GM12878 (cell line): ENCODE measurements at regions not wholly inside any gene's neighbourhood (a gene's known extent, or its start where the extent isn't known, plus 50 kb on each side); places are given as distances from the start of the nearest gene placed in this dataset.

Source experiments
- ATAC-seq: fragments of 200-7000 bp; cut with Tn5 transposase; 3 replicates; pipeline ENCODE4 v1.9.1; 2020; ENCODE audit warnings: mild to moderate bottlenecking, moderate library complexity
- BruUV-seq: library from RNA; stranded (reverse); fragments of 400-500 nt; replicated peaks from 2 replicates; lab custom pipeline; 2021; lab: Mats Ljungman, UMichigan
- CTCF ChIA-PET: fragments of 300-600 bp; sonication (Branson Sonifier 250); formaldehyde crosslinking; extraction: SDS; loops from one replicate; lab custom pipeline; 2021; ENCODE audit warnings: inconsistent platforms; lab: Yijun Ruan, JAX
- POLR2A ChIA-PET: fragments of 350-600 bp; formaldehyde crosslinking; extraction: SDS; loops from one replicate; lab custom pipeline; 2021; ENCODE audit warnings: inconsistent platforms; lab: Charles Lee
- RAD21 ChIA-PET: fragments of 300-600 bp; sonication (Branson Sonifier 250); formaldehyde crosslinking; loops from one replicate; lab custom pipeline; 2023; ENCODE audit warnings: antibody characterized with exemption; ENCODE audit not compliant: unreplicated experiment; lab: Charles Lee
- SMC1A ChIA-PET: fragments of 300-600 bp; sonication (Branson Sonifier 250); formaldehyde crosslinking; loops from one replicate; lab custom pipeline; 2023; ENCODE audit not compliant: unreplicated experiment, uncharacterized antibody; lab: Charles Lee
- DNase-seq: peaks from one replicate; pipeline ENCODE4 v3.0.0-alpha.2; 2011; ENCODE audit warnings: low read depth, low spot score
- FAIRE-seq: peaks from 3 replicates; lab custom pipeline; 2011; peaks lifted over from hg19 to GRCh38; lab: Jason Lieb, UNC
- H2AFZ ChIP-seq: 2 replicates; pipeline ENCODE4 v1.6.0; 2011; ENCODE audit warnings: low read depth, low read length, control low read depth; ENCODE audit not compliant: control insufficient read depth
- H3K27ac ChIP-seq: 2 replicates; pipeline ENCODE4 v1.5.1; 2011; ENCODE audit warnings: control low read depth; ENCODE audit not compliant: control insufficient read depth, insufficient read depth
- H3K27me3 ChIP-seq, 2 experiments: replicated peaks in 1 of 2; 2 replicates each; pipeline versions ENCODE4 v1.6.0 to v1.6.1; 2011; ENCODE audit warnings: low read length in 1 of 2; ENCODE audit not compliant: control insufficient read depth in 2 of 2, insufficient read depth in 2 of 2
- H3K36me3 ChIP-seq, 2 experiments: 2 replicates each; pipeline ENCODE4 v1.5.1; 2011; ENCODE audit warnings: low read length in 1 of 2; ENCODE audit not compliant: control insufficient read depth in 2 of 2, insufficient read depth in 2 of 2
- H3K4me1 ChIP-seq: 2 replicates; pipeline ENCODE4 v1.6.1; 2011; ENCODE audit warnings: mild to moderate bottlenecking, low read length, moderate library complexity, mixed read lengths; ENCODE audit not compliant: control insufficient read depth, insufficient read depth
- H3K4me2 ChIP-seq: 2 replicates; pipeline ENCODE4 v1.6.0; 2011; ENCODE audit warnings: control low read depth; ENCODE audit not compliant: control insufficient read depth, insufficient read depth
- H3K4me3 ChIP-seq: fragments of 200-600 bp; sonication (generic); 2 replicates; pipeline ENCODE4 v1.5.1; 2016
- H3K79me2 ChIP-seq: 2 replicates; pipeline ENCODE4 v1.6.0; 2011; ENCODE audit warnings: low read length; ENCODE audit not compliant: control insufficient read depth, insufficient read depth
- H3K9ac ChIP-seq: 2 replicates; pipeline ENCODE4 v1.8.0; 2011; ENCODE audit warnings: low read length, control low read depth, mixed read lengths; ENCODE audit not compliant: control insufficient read depth, insufficient read depth
- H3K9me3 ChIP-seq: replicated peaks from 3 replicates; pipeline ENCODE4 v1.5.1; 2011; ENCODE audit warnings: mild to moderate bottlenecking, low read length; ENCODE audit not compliant: control insufficient read depth, insufficient read depth
- H4K20me1 ChIP-seq: 2 replicates; pipeline ENCODE4 v1.6.0; 2011; ENCODE audit not compliant: control insufficient read depth, insufficient read depth
- CBX5 ChIP-seq: sonication (generic); IDR thresholded peaks from 2 replicates; pipeline ENCODE4 v1.6.1; 2016; ENCODE audit warnings: low read depth, moderate library complexity, mild to moderate bottlenecking, inconsistent platforms
- CEBPB ChIP-seq, 2 experiments: fragments of 150-350 bp in 1 of 2; IDR thresholded peaks; 2 replicates each; pipeline ENCODE4 v1.6.1; 2012 to 2014; ENCODE audit warnings: low read depth in 2 of 2, low read length in 2 of 2, borderline replicate concordance in 1 of 2, inconsistent platforms in 1 of 2
- CHD1 ChIP-seq: IDR thresholded peaks from 2 replicates; pipeline ENCODE4 v1.6.1; 2012; ENCODE audit warnings: low read depth, low read length, improper control_type of control experiment
- CHD2 ChIP-seq: IDR thresholded peaks from 2 replicates; pipeline ENCODE4 v1.6.1; 2011; ENCODE audit warnings: low read depth, low read length, improper control_type of control experiment, borderline replicate concordance
- CTCF ChIP-seq, 3 experiments: IDR thresholded peaks in 2 of 3; conservative IDR thresholded peaks in 1 of 3; 2 replicates each; pipeline ENCODE4 v1.5.1; 2011; ENCODE audit warnings: low read depth in 3 of 3, low read length in 3 of 3, mild to moderate bottlenecking in 3 of 3, control low read depth in 2 of 3, moderate library complexity in 2 of 3, inconsistent platforms in 1 of 3, mixed read lengths in 1 of 3; ENCODE audit not compliant: control insufficient read depth in 2 of 3, insufficient read depth in 1 of 3; ENCODE audit errors: extremely low read depth in 1 of 3
- E2F4 ChIP-seq: IDR thresholded peaks from 2 replicates; pipeline ENCODE4 v1.6.1; 2012; ENCODE audit warnings: low read depth, low read length, improper control_type of control experiment
- EED ChIP-seq: sonication (generic); IDR thresholded peaks from 2 replicates; pipeline ENCODE4 v1.6.1; 2016; ENCODE audit warnings: antibody characterized with exemption, low read depth
- FOS ChIP-seq: IDR thresholded peaks from 3 replicates; pipeline ENCODE4 v1.6.1; 2011; ENCODE audit warnings: borderline replicate concordance; ENCODE audit not compliant: insufficient read length; ENCODE audit errors: extremely low read depth
- FOXM1 ChIP-seq: IDR thresholded peaks from 2 replicates; pipeline ENCODE4 v1.6.1; 2012; ENCODE audit warnings: low read depth, mild to moderate bottlenecking, inconsistent platforms, low read length, moderate library complexity
- GATAD2B ChIP-seq: fragments of 450-650 bp; conservative IDR thresholded peaks from 2 replicates; pipeline ENCODE4 v1.6.1; 2017; ENCODE audit warnings: low read depth, mild to moderate bottlenecking, moderate library complexity
- HDAC2 ChIP-seq: fragments of 200-600 bp; sonication (generic); IDR thresholded peaks from 2 replicates; pipeline ENCODE4 v1.6.1; 2017
- IKZF1 ChIP-seq: fragments of 450-650 bp; conservative IDR thresholded peaks from 2 replicates; pipeline ENCODE4 v1.6.1; 2017; ENCODE audit warnings: antibody characterized with exemption, mild to moderate bottlenecking
- MXI1 ChIP-seq: fragments of 150-350 bp; IDR thresholded peaks from 2 replicates; pipeline ENCODE4 v1.6.1; 2011; ENCODE audit warnings: low read depth, mild to moderate bottlenecking, inconsistent platforms, low read length, improper control_type of control experiment
- MYC ChIP-seq: IDR thresholded peaks from 2 replicates; pipeline ENCODE4 v1.6.1; 2011; ENCODE audit warnings: mild to moderate bottlenecking, low read length, moderate library complexity, inconsistent platforms; ENCODE audit not compliant: insufficient read depth, insufficient replicate concordance, insufficient read length, severe bottlenecking
- RELA ChIP-seq: fragments of 450-650 bp; IDR thresholded peaks from 2 replicates; pipeline ENCODE4 v1.8.0; 2014; ENCODE audit warnings: borderline replicate concordance; ENCODE audit not compliant: partially characterized antibody
- SIN3A ChIP-seq: IDR thresholded peaks from 2 replicates; pipeline ENCODE4 v1.6.1; 2012; ENCODE audit warnings: low read depth, low read length, improper control_type of control experiment
- SMAD1 ChIP-seq: fragments of 450-650 bp; IDR thresholded peaks from 2 replicates; pipeline ENCODE4 v1.6.1; 2018; ENCODE audit warnings: mild to moderate bottlenecking, low read depth; ENCODE audit not compliant: partially characterized antibody
- SREBF1 ChIP-seq: IDR thresholded peaks from 2 replicates; pipeline ENCODE4 v1.6.1; 2012; ENCODE audit warnings: mild to moderate bottlenecking, low read length
- TAF1 ChIP-seq: IDR thresholded peaks from 2 replicates; pipeline ENCODE4 v1.6.1; 2011; ENCODE audit warnings: mild to moderate bottlenecking, low read depth, low read length, borderline replicate concordance
- ZNF274 ChIP-seq: IDR thresholded peaks from one replicate; pipeline ENCODE4 v1.8.0; 2011; ENCODE audit not compliant: insufficient read length, insufficient read depth
- WGBS: methylation state at CpG from one replicate; pipeline ENCODE4 v1.1.6; 2016; ENCODE audit warnings: low lambda C conversion rate; ENCODE audit not compliant: insufficient replicate concordance, insufficient coverage; ENCODE audit errors: missing lambda C conversion rate; 5-methylcytosine and 5-hydroxymethylcytosine counted together
- in situ Hi-C: fragments of 300-500 bp; cut with MboI; formaldehyde crosslinking; loops from 9 replicates; pipeline ENCODE4 v1.14.3; 2018; ENCODE audit warnings: mixed read lengths
- intact Hi-C: fragments of 100-400 bp; cut with micrococcal nuclease; formaldehyde crosslinking; loops from one replicate; pipeline ENCODE4 v1.14.2; 2022; ENCODE audit not compliant: unreplicated experiment

- H3K9ac ChIP-seq = no peak overlapping the region
- SMC1A ChIA-PET = no interaction called here
- POLR2A ChIA-PET = interaction anchor here (0.5 kb wide), 1 partner anchor 314 kb away, joined by 4 read pairs; no protein-coding TSS in a partner anchor
- no peak overlapping the region for H3K4me2 ChIP-seq
- H2AFZ ChIP-seq = no peak overlapping the region
- 9% methylated on average over 4 of the region's 4 CpGs for WGBS
- no peak overlapping the region for H3K27ac ChIP-seq
- no TSS peak for BruUV-seq
- no peak for ATAC-seq
- no peak overlapping the region for H3K4me3 ChIP-seq
- H4K20me1 ChIP-seq = peaks cover 3% of the 10 kb centered on the region; the same call in 1 of the 2 replicates
- H3K27me3 ChIP-seq = no peaks in the 10 kb centered on the region; a peak in 2 of 4 replicates
- TF ChIP-seq CTCF (IDR thresholded peaks at IDR 0.05 in 2 of 3, conservative IDR thresholded peaks at IDR 0.05 in 1 of 3; ENCODE audit: control insufficient read depth in 2 of 3, extremely low read depth in 1 of 3, insufficient read depth in 1 of 3, low read depth in 3 of 3, low read length in 3 of 3) (no peak), ZNF274 (no peak), SMAD1 (no peak), RELA (no peak), IKZF1 (no peak), HDAC2 (no peak), EED (no peak), TAF1 (no peak), CEBPB (IDR thresholded peaks at IDR 0.05; ENCODE audit: borderline replicate concordance in 1 of 2, low read depth in 2 of 2, low read length in 2 of 2) (no peak), GATAD2B (no peak), SREBF1 (no peak), E2F4 (no peak), SIN3A (no peak), CBX5 (no peak), FOS (no peak), FOXM1 (no peak), CHD1 (no peak), MYC (no peak), MXI1 (no peak), CHD2 (no peak)
- no peaks in the 10 kb centered on the region for H3K4me1 ChIP-seq
- no peaks in the 10 kb centered on the region for H3K79me2 ChIP-seq
- no peak for FAIRE-seq
- in situ Hi-C loops = no loop called here
- no peaks in the 10 kb centered on the region for H3K36me3 ChIP-seq
- RAD21 ChIA-PET = no interaction called here
- CTCF ChIA-PET = no interaction called here
- DNase-seq = no peak
- intact Hi-C loops = no loop called here
- H3K9me3 ChIP-seq = no peaks in the 10 kb centered on the region
Measured at GRCh38 chr12:100675432-100675831, 101.9 kb downstream of the GAS2L3 start.
